SK-N-SH (cell line): ENCODE measurements at regions not wholly inside any gene's neighbourhood (a gene's known extent, or its start where the extent isn't known, plus 50 kb on each side); places are given as distances from the start of the nearest gene placed in this dataset.

Experiments
- CTCF ChIA-PET: fragments of 300-600, 350-600 bp; formaldehyde crosslinking; extraction: SDS; loops from one replicate; lab custom pipeline; 2021; lab: Yijun Ruan, JAX
- POLR2A ChIA-PET: fragments of 350-600 bp; sonication (Branson Sonifier 250); formaldehyde crosslinking; extraction: SDS; loops from one replicate; lab custom pipeline; 2020; ENCODE audit warnings: antibody characterized with exemption, inconsistent platforms; lab: Yijun Ruan, JAX
- DNase-seq: peaks from one replicate; pipeline ENCODE4 v3.0.0; 2012
- H2AFZ ChIP-seq: fragments of 200-600 bp; sonication (generic); 2 replicates; pipeline ENCODE4 v1.8.1; 2016; ENCODE audit warnings: antibody characterized with exemption, mild to moderate bottlenecking, low read depth
- H3F3A ChIP-seq: fragments of 200-600 bp; sonication (generic); replicated peaks from 2 replicates; pipeline ENCODE3; 2016; ENCODE audit warnings: antibody characterized with exemption, mild to moderate bottlenecking; ENCODE audit not compliant: insufficient read depth
- H3K27ac ChIP-seq, 2 experiments: fragments of 200-500 bp in 1 of 2; fragments of 200-600 bp in 1 of 2; sonication (Bioruptor generic) in 1 of 2; sonication (generic), shearing (Covaris generic) in 1 of 2; 2 replicates each; pipeline versions ENCODE4 v1.5.1 to v1.6.1; 2014 to 2016; ENCODE audit warnings: low read depth in 2 of 2, inconsistent platforms in 1 of 2, low read length in 1 of 2, mild to moderate bottlenecking in 1 of 2, mixed read lengths in 1 of 2
- H3K27me3 ChIP-seq: fragments of 200-600 bp; sonication (generic), shearing (Covaris generic); 2 replicates; pipeline ENCODE4 v1.6.1; 2016; ENCODE audit warnings: mixed run types; ENCODE audit not compliant: insufficient read depth
- H3K36me3 ChIP-seq, 2 experiments: fragments of 200-500 bp in 1 of 2; fragments of 200-600 bp in 1 of 2; sonication (Bioruptor generic) in 1 of 2; sonication (generic) in 1 of 2; replicated peaks in 1 of 2; 2 replicates each; pipeline versions ENCODE3 to v1.5.1; 2014 to 2016; ENCODE audit warnings: low read length in 1 of 2, mild to moderate bottlenecking in 1 of 2; ENCODE audit not compliant: insufficient read depth in 2 of 2, control insufficient read depth in 1 of 2
- H3K4me1 ChIP-seq, 2 experiments: fragments of 200-500 bp in 1 of 2; fragments of 200-600 bp in 1 of 2; sonication (Bioruptor generic) in 1 of 2; sonication (generic), shearing (Covaris generic) in 1 of 2; 2 replicates each; pipeline versions ENCODE4 v1.5.1 to v1.6.1; 2014 to 2016; ENCODE audit warnings: low read depth in 1 of 2, low read length in 1 of 2, mixed run types in 1 of 2; ENCODE audit not compliant: insufficient read depth in 2 of 2, control insufficient read depth in 1 of 2
- H3K4me2 ChIP-seq: fragments of 200-600 bp; sonication (generic), shearing (Covaris generic); 2 replicates; pipeline ENCODE4 v1.6.1; 2017; ENCODE audit warnings: mixed run types
- H3K4me3 ChIP-seq, 2 experiments: fragments of 200-500 bp in 1 of 2; fragments of 200-600 bp in 1 of 2; sonication (Bioruptor generic) in 1 of 2; sonication (generic), shearing (Covaris generic) in 1 of 2; 2 replicates each; pipeline versions ENCODE4 v1.5.1 to v1.8.1; 2014 to 2016; ENCODE audit warnings: low read depth in 2 of 2, inconsistent platforms in 1 of 2, low read length in 1 of 2, mild to moderate bottlenecking in 1 of 2, mixed read lengths in 1 of 2, moderate library complexity in 1 of 2
- H3K79me2 ChIP-seq: fragments of 200-600 bp; sonication (generic); 2 replicates; pipeline ENCODE4 v1.8.1; 2017; ENCODE audit warnings: mild to moderate bottlenecking; ENCODE audit not compliant: insufficient read depth
- H3K9ac ChIP-seq: fragments of 200-600 bp; sonication (generic); 2 replicates; pipeline ENCODE4 v1.6.1; 2017; ENCODE audit warnings: mixed run types
- H3K9me2 ChIP-seq: fragments of 200-600 bp; sonication (generic); 2 replicates; pipeline ENCODE4 v1.6.1; 2017; ENCODE audit warnings: mixed run types
- H3K9me3 ChIP-seq: fragments of 200-600 bp; sonication (generic); 2 replicates; pipeline ENCODE4 v1.6.1; 2017; ENCODE audit warnings: mixed run types, mild to moderate bottlenecking, moderate library complexity
- H4K20me1 ChIP-seq: fragments of 200-600 bp; sonication (generic); 2 replicates; pipeline ENCODE4 v1.6.1; 2017; ENCODE audit warnings: mild to moderate bottlenecking, mixed run types; ENCODE audit not compliant: insufficient read depth
- CHD2 ChIP-seq: fragments of 150-350 bp; IDR thresholded peaks from 2 replicates; pipeline ENCODE4 v1.6.1; 2018; ENCODE audit warnings: low read length; ENCODE audit not compliant: partially characterized antibody
- ELF1 ChIP-seq: IDR thresholded peaks from 2 replicates; pipeline ENCODE4 v1.4.0; 2012
- EZH2phosphoT487 ChIP-seq: fragments of 200-600 bp; sonication (generic); IDR thresholded peaks from 2 replicates; pipeline ENCODE4 v1.6.1; 2017; ENCODE audit warnings: low read depth, mixed run types, mild to moderate bottlenecking, antibody characterized with exemption, moderate library complexity, borderline replicate concordance
- FOSL2 ChIP-seq: IDR thresholded peaks from 2 replicates; pipeline ENCODE4 v1.4.0; 2012; ENCODE audit warnings: low read depth, mild to moderate bottlenecking, moderate library complexity, borderline replicate concordance
- FOXJ3 ChIP-seq: sonication (generic); formaldehyde crosslinking; IDR thresholded peaks from 2 replicates; pipeline ENCODE4 v1.5.1; 2020; ENCODE audit warnings: mild to moderate bottlenecking, missing genetic modification reagents
- FOXM1 ChIP-seq: IDR thresholded peaks from 2 replicates; pipeline ENCODE4 v1.4.0; 2012; ENCODE audit warnings: low read depth, mild to moderate bottlenecking
- GABPA ChIP-seq: IDR thresholded peaks from 2 replicates; pipeline ENCODE4 v1.4.0; 2012; ENCODE audit warnings: low read depth, mild to moderate bottlenecking
- GATA2 ChIP-seq: sonication (generic); formaldehyde crosslinking; IDR thresholded peaks from 2 replicates; pipeline ENCODE4 v1.5.0; 2020; ENCODE audit warnings: mild to moderate bottlenecking, missing genetic modification reagents
- MXI1 ChIP-seq: IDR thresholded peaks from 2 replicates; pipeline ENCODE4 v1.6.1; 2012; ENCODE audit warnings: mild to moderate bottlenecking, low read depth, low read length, improper control_type of control experiment
- NRF1 ChIP-seq: IDR thresholded peaks from 2 replicates; pipeline ENCODE4 v1.6.1; 2012; ENCODE audit warnings: low read depth, mild to moderate bottlenecking, low read length
- POLR2AphosphoS5 ChIP-seq: IDR thresholded peaks from 2 replicates; pipeline ENCODE4 v1.6.1; 2012; ENCODE audit warnings: low read depth, low read length
- RXRA ChIP-seq: IDR thresholded peaks from 2 replicates; pipeline ENCODE4 v1.4.0; 2012; ENCODE audit warnings: low read depth, mild to moderate bottlenecking, borderline replicate concordance
- SIN3A ChIP-seq: IDR thresholded peaks from 2 replicates; pipeline ENCODE4 v1.6.1; 2012; ENCODE audit warnings: low read depth, mild to moderate bottlenecking, low read length, moderate library complexity, borderline replicate concordance
- TAF1 ChIP-seq: IDR thresholded peaks from 2 replicates; pipeline ENCODE4 v1.6.1; 2012; ENCODE audit warnings: low read depth, mild to moderate bottlenecking, low read length, moderate library complexity, borderline replicate concordance
- TCF12 ChIP-seq: IDR thresholded peaks from 2 replicates; pipeline ENCODE4 v1.4.0; 2012
- TEAD4 ChIP-seq: IDR thresholded peaks from 2 replicates; pipeline ENCODE4 v1.4.0; 2012; ENCODE audit warnings: mild to moderate bottlenecking, borderline replicate concordance; ENCODE audit not compliant: insufficient read depth
- WGBS: methylation state at CpG from one replicate; pipeline ENCODE4 v1.1.6; 2017; ENCODE audit warnings: low lambda C conversion rate; 5-methylcytosine and 5-hydroxymethylcytosine counted together
- TF ChIP-seq, protein P1 (sequence below): fragments of 150-350 bp; IDR thresholded peaks from 2 replicates; pipeline ENCODE4 v1.6.1; 2017; ENCODE audit warnings: antibody characterized with exemption, low read length, low read depth, borderline replicate concordance
- TF ChIP-seq, protein P2 (sequence below): IDR thresholded peaks from 2 replicates; pipeline ENCODE4 v1.6.1; 2012; ENCODE audit warnings: mild to moderate bottlenecking, low read depth, low read length, moderate library complexity

DNA sequence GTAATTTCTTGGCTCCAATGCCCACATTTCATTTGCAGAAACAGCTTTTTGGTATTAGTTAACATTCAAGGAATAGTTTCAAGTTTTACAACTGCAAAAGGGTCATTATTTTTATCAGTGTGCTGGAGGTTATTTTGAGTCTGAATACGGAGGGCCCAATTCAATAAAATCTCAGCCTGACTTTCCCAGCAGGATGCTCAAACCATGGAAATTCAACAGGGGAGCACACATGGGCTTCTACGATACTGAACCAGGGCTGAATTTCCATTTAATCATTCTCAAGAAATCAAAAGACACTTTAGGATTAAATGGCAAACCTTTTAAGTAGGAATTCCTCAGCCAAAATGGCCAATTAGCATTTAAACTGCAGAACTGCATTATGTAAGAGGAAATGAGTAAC, 700.9 kb upstream of the ANKRD30A start (continued):
- TF ChIP-seq, protein P1, sequence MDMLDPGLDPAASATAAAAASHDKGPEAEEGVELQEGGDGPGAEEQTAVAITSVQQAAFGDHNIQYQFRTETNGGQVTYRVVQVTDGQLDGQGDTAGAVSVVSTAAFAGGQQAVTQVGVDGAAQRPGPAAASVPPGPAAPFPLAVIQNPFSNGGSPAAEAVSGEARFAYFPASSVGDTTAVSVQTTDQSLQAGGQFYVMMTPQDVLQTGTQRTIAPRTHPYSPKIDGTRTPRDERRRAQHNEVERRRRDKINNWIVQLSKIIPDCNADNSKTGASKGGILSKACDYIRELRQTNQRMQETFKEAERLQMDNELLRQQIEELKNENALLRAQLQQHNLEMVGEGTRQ = no peak
- TF ChIP-seq NRF1 (no peak), EZH2phosphoT487 (no peak)

DNA sequence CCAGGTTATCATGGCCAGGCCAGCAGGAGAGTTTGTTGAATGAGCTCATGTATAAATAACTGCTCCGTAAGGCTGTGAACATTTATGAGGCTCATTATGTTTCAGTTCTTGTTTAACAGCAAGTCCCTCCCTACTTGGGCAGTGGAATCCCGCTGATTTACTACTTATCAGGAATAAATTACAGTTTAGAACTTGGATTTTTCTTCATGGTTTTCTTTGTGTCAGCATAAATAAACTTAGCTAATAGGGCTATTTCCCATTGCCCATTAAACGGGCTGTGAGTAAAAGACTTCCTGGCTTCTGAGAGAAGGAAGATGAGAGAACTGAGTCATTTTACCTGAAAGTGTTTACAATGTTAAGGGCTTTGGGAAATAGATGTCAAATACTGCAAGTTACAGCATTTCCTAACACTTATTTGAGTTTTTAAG, 701.6 kb upstream of the ANKRD30A start:
- CTCF ChIA-PET = no interaction called here
- H3K9me3 ChIP-seq = 0 out of 2 replicates have a peak, but pooled peaks cover 6% of the 10 kb centered on the region

DNA sequence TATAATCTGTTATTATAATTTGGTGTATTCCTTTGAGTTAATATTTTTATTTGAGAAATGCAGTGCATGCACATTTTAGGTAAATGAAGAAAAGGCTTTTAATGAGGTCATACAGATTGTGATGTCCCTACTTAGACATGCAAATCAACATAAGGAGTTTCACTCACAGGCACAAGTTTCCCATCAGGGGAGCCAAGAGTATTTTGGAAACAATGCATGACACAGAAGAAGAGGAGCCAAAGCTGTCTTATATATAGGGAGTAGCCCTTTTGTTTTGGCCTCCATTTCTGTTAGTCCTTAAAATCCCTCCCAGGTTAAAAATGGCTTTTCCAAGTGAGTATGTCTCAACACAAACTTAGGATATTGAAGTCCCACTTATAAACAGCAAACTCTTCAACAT, 703.4 kb upstream of the ANKRD30A start:
- no peaks in the 10 kb centered on the region for H3K79me2 ChIP-seq
- H3K27me3 ChIP-seq = no peaks in the 10 kb centered on the region
- H3K4me3 ChIP-seq = no peak overlapping the region
- no peak overlapping the region for H3K9ac ChIP-seq
- H3K27ac ChIP-seq = no peak overlapping the region
- H4K20me1 ChIP-seq = no peaks in the 10 kb centered on the region
- H3K9me2 ChIP-seq = no peaks in the 10 kb centered on the region
- H3K9me3 ChIP-seq = 0 out of 2 replicates have a peak, but pooled peaks cover 6% of the 10 kb centered on the region
- H2AFZ ChIP-seq = no peak overlapping the region
- H3F3A ChIP-seq = no peaks in the 10 kb centered on the region
- peaks cover 0 to 5% of the 10 kb centered on the region in 2 experiments; a peak in 1 of 4 replicates for H3K4me1 ChIP-seq
- no peak overlapping the region for H3K4me2 ChIP-seq
- ChIA-PET POLR2A (no interaction called here), CTCF (no interaction called here)
- H3K36me3 ChIP-seq = no peaks in the 10 kb centered on the region
- no peak for DNase-seq
- TF ChIP-seq EZH2phosphoT487 (no peak), CHD2 (no peak), GABPA (no peak), FOSL2 (no peak), GATA2 (CRISPR knock-in tag) (no peak), POLR2AphosphoS5 (no peak), TEAD4 (no peak), TAF1 (no peak), FOXJ3 (CRISPR knock-in tag) (no peak), TCF12 (no peak), ELF1 (no peak), SIN3A (no peak)
- TF ChIP-seq, protein P2, sequence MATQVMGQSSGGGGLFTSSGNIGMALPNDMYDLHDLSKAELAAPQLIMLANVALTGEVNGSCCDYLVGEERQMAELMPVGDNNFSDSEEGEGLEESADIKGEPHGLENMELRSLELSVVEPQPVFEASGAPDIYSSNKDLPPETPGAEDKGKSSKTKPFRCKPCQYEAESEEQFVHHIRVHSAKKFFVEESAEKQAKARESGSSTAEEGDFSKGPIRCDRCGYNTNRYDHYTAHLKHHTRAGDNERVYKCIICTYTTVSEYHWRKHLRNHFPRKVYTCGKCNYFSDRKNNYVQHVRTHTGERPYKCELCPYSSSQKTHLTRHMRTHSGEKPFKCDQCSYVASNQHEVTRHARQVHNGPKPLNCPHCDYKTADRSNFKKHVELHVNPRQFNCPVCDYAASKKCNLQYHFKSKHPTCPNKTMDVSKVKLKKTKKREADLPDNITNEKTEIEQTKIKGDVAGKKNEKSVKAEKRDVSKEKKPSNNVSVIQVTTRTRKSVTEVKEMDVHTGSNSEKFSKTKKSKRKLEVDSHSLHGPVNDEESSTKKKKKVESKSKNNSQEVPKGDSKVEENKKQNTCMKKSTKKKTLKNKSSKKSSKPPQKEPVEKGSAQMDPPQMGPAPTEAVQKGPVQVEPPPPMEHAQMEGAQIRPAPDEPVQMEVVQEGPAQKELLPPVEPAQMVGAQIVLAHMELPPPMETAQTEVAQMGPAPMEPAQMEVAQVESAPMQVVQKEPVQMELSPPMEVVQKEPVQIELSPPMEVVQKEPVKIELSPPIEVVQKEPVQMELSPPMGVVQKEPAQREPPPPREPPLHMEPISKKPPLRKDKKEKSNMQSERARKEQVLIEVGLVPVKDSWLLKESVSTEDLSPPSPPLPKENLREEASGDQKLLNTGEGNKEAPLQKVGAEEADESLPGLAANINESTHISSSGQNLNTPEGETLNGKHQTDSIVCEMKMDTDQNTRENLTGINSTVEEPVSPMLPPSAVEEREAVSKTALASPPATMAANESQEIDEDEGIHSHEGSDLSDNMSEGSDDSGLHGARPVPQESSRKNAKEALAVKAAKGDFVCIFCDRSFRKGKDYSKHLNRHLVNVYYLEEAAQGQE = no peak
- TF ChIP-seq, protein P1 = no peak

More for the DNA sequence above, 701.6 kb upstream of the ANKRD30A start:
- Histone ChIP-seq H3K27ac (no peak overlapping the region), H2AFZ (no peak overlapping the region), H3K4me3 (no peak overlapping the region), H3K4me1 (peaks cover 0 to 5% of the 10 kb centered on the region in 2 experiments; a peak in 1 of 4 replicates), H3K9me2 (no peaks in the 10 kb centered on the region), H3K79me2 (no peaks in the 10 kb centered on the region), H3K36me3 (no peaks in the 10 kb centered on the region), H4K20me1 (no peaks in the 10 kb centered on the region), H3K4me2 (no peak overlapping the region), H3K27me3 (no peaks in the 10 kb centered on the region), H3F3A (no peaks in the 10 kb centered on the region), H3K9ac (no peak overlapping the region)
- TF ChIP-seq FOXM1 (no peak), ELF1 (no peak), MXI1 (no peak), TEAD4 (no peak), EZH2phosphoT487 (no peak), SIN3A (no peak), RXRA (no peak), POLR2AphosphoS5 (no peak), GABPA (no peak)
- TF ChIP-seq, protein P1 = no peak
- POLR2A ChIA-PET = no interaction called here
- no peak for DNase-seq
- 82% methylated on average over 3 of the region's 3 CpGs for WGBS
